ENCODE measurements at regions not wholly inside any gene's neighbourhood (a gene's known extent, or its start where the extent isn't known, plus 50 kb on each side); places are given as distances from the start of the nearest gene placed in this dataset.

- Histone ChIP-seq H3K36me3 (ENCODE audit: control insufficient read depth, insufficient read depth, low read length) (no peaks in the 10 kb centered on the region), H3K4me3 (ENCODE audit: insufficient read depth, low read depth, low read length) (no peak overlapping the region), H2BK15ac (ENCODE audit: low read depth, low read length) (no peak overlapping the region), H3K4me1 (ENCODE audit: control insufficient read depth, insufficient read depth, low read length) (no peaks in the 10 kb centered on the region), H3K4me2 (ENCODE audit: low read depth, low read length) (no peak overlapping the region), H3K9me3 (ENCODE audit: control insufficient read depth, insufficient read depth, low read length) (peaks cover 47% of the 10 kb centered on the region), H3K79me1 (ENCODE audit: low read depth in 1 of 2, low read length in 2 of 2) (no peaks in the 10 kb centered on the region), H2AK5ac (ENCODE audit: low read depth, low read length) (no peak overlapping the region), H3K4ac (ENCODE audit: low read depth, low read length) (no peak overlapping the region), H3K9me1 (ENCODE audit: insufficient read depth, low read length) (no peaks in the 10 kb centered on the region), H3K56ac (ENCODE audit: extremely low read depth, insufficient read depth, low read length) (no peak overlapping the region), H3K18ac (ENCODE audit: low read depth, low read length) (no peak overlapping the region), H2BK5ac (ENCODE audit: low read depth, low read length, poor library complexity, severe bottlenecking) (no peak overlapping the region), H3K27me3 (ENCODE audit: control insufficient read depth, insufficient read depth, low read length) (no peaks in the 10 kb centered on the region), H3K9ac (ENCODE audit: low read depth, low read length) (no peak overlapping the region), H4K91ac (ENCODE audit: insufficient read depth, low read depth, low read length) (no peak overlapping the region), H2BK120ac (ENCODE audit: low read depth, low read length) (no peak overlapping the region), H4K20me1 (ENCODE audit: insufficient read depth, low read length) (no peaks in the 10 kb centered on the region), H3K23ac (ENCODE audit: low read depth, low read length) (no peak overlapping the region), H2AK9ac (replicated peaks; ENCODE audit: low read depth, low read length, poor library complexity) (no peak overlapping the region), H4K8ac (ENCODE audit: low read depth in 2 of 2, low read length in 2 of 2) (no peak overlapping the region), H2BK20ac (ENCODE audit: low read depth, low read length) (no peak overlapping the region), H2AFZ (replicated peaks; ENCODE audit: low read length, poor library complexity) (no peak overlapping the region), H4K5ac (ENCODE audit: low read depth, low read length) (no peak overlapping the region), H3K27ac (ENCODE audit: insufficient read depth, low read length) (no peak overlapping the region), H3K14ac (replicated peaks; ENCODE audit: low read depth, low read length) (no peak overlapping the region)
- in situ Hi-C loops (cut with MboI; ENCODE audit: low sequenced_read_pairs) (no loop called here), intact Hi-C loops (cut with micrococcal nuclease) (no loop called here), dilution Hi-C loops (cut with HindIII; ENCODE audit: low sequenced_read_pairs, unreplicated experiment) (no loop called here)
- DNase-seq (no peak), ATAC-seq (ENCODE audit: low read depth) (no peak)
- POLR2A ChIA-PET (ENCODE audit: unreplicated experiment) = no interaction called here
- no TSS peak for BruUV-seq (replicated peaks)
- CTCF ChIA-PET = no interaction called here
- WGBS, 2 experiments (ENCODE audit: extremely low coverage in 2 of 2, insufficient read length in 1 of 2) = 39% methylated on average over 6 of the region's 8 CpGs; no CpG with 5 or more reads in 1 of the 2 experiments
- TF ChIP-seq MAFK (IDR thresholded peaks at IDR 0.05; ENCODE audit: low read depth, low read length) (no peak), CTCF (conservative IDR thresholded peaks at IDR 0.05; ENCODE audit: low read depth, low read length) (no peak)
Measured at GRCh38 chr10:130805635-130806030, 505.9 kb downstream of the TCERG1L start.
